Activated effector memory CD4-positive, alpha-beta T cell treated with Interleukin-2 at 50 U/mL for 16 hours (primary cell): ENCODE measurements at regions not wholly inside any gene's neighbourhood (a gene's known extent, or its start where the extent isn't known, plus 50 kb on each side); places are given as distances from the start of the nearest gene placed in this dataset.

Experiments
- DNase-seq: peaks from one replicate; pipeline ENCODE4 v3.0.0-alpha.2; 2020

- DNase-seq: no peak
These were observed 119.1 kb downstream of the NDUFA10 start for GRCh38 chr2:239905884-239906654.

GRCh38 chr2:239905306-239905705 lies 119.8 kb downstream of the NDUFA10 start:
- no peak for DNase-seq

DNA sequence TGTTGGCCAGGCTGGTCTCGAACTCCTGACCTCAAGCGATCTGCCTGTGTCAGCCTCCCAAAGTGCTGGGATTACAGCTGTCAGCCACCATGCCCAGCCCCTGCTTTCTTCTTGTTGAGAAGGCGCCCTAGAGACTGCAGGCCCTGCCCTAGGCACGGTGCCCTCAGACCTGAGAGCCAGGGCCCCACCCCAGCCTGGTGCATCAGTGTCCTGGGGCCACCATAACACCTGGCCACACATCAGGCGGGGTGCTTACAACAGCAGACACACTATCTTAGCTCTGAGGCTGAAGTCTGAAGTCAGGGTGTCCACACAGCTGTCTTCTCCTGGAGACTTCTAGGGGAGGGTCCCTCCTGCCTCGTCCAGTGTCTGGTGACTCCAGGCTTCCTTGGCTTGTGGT lies 120.6 kb downstream of the NDUFA10 start:
- no peak for DNase-seq

- no peak for DNase-seq
These were observed 121.3 kb downstream of the NDUFA10 start for GRCh38 chr2:239903803-239904202.

DNA sequence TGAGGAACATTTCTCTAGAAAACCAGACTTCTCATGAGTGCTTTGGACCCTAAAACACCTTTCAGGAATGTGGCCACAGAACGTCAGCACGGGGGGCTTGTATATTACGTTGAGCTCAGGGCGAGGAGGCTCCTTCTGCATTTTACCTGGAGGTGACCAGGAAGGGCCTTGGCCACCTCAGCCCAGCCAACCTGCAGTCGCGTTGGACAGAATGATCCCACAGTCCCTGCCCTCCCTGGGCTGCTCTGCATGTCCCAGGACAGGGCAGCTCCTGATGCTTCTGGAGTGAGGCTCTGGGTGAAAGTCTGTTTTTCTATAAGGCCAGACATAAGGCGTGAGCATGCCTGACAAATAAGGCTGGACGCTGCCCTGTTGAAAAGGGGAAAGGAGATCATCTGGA lies 121.9 kb downstream of the NDUFA10 start:
- no peak for DNase-seq

DNA sequence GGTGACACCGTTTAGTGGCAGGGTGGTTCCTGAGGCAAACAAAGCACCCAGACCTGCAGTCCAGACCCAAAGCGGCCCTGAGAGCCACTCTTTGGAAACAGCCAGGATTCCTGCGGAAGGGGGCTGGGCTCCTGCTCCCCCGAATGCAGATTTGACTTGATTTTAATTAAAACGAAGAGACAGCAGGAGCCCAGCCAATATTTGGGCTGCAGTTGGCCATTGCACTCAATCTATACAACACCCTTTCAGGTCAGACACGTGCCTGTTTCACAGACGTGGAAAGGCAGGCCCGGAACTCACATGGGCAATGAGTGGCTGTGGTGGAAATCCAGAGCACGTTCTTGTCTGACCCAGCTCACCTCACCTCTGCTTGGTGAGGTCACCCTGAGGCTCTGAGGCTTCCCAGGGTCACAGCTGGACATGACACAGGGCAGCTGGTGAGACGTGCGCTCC lies 122.4 kb downstream of the NDUFA10 start:
- no peak for DNase-seq

- DNase-seq: no peak
These were observed 126.7 kb downstream of the NDUFA10 start for GRCh38 chr2:239898292-239898925.

DNA sequence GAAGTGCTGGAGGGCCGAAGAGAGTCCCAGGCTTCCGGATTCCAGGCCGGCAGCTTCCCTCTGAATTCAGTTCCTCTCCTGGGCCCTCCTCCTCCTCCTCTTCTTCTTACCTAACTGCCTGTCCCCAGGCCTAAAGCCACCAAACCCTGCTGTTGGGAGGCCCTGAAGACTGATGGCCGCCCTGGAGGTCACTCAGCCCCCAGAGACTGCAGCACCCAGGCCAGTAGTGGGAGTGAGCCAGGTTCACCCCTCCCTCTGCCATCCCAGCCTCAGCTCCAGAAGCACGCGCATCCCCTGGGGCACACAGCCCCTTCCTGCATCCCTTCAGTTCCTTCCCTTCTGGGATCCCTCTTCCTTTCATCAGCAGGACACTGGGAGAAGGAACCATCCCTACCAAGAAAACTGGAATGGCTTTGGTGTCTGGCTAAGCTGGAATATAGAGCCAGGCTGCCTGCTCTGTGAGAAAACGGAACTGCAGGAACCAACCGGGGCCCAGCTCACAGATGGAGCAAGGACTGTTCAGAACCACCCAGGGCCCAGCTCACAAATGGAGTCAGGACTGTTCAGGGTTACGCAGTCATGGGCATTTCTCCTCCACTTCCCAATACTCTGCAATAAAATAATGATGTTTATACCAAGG lies 127.4 kb downstream of the NDUFA10 start:
- DNase-seq: no peak

DNA sequence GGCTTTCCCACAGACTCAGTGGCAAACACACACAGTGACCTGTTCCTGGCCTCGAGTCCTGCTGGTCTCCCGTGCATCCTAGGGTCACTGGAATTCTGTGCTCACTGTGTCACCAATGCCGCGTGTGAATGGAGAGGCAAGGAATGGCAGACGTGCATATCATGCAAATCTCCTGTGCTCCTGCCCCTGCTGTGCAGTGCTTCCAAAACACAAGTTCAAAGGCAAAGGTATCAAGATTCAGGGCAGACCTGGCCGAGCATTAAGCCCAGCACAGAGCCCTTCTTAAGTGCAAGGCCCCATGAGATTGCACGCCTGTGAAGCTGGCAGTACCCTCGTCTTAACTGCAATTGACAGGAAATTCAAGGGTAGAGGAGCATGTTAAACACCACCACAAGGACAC lies 129.1 kb downstream of the NDUFA10 start:
- no peak for DNase-seq

DNA sequence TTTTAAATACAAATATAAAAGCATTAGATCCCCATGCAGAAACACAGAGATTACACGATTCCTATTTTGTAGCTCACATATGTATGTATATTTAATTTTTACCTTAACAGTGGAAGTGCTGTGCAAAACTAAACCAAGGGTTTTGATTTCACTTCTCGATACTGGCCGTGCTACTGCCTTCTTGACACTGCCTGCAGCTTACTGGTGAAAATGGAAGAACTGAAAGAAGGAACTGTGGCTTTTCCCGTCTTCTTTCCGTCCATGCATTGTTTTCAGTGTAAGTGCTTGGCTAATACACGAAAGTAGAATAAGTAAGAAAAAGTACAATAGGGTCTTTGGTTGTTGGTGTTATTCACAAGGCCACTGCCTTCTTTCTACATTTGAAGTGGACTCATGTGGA lies 129.5 kb downstream of the NDUFA10 start:
- DNase-seq: no peak

- no peak for DNase-seq
These were observed 130.0 kb downstream of the NDUFA10 start for GRCh38 chr2:239895116-239895515.

GRCh38 chr2:239894276-239894675 lies 130.9 kb downstream of the NDUFA10 start:
- no peak for DNase-seq

DNA sequence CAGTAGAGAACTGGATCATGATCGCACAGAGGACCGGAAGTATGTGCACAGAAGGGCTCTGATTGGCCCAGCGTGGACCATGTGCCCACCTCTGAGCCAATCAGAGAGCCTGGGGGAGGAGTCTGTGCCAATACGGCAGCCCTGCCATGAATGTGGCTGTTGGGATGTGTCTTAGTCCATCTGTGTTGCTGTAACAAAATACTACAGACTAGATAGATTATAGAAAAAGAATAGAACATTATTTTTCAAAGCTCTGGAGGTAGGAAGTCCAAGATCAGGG lies 132.0 kb downstream of the NDUFA10 start:
- DNase-seq: no peak

DNA sequence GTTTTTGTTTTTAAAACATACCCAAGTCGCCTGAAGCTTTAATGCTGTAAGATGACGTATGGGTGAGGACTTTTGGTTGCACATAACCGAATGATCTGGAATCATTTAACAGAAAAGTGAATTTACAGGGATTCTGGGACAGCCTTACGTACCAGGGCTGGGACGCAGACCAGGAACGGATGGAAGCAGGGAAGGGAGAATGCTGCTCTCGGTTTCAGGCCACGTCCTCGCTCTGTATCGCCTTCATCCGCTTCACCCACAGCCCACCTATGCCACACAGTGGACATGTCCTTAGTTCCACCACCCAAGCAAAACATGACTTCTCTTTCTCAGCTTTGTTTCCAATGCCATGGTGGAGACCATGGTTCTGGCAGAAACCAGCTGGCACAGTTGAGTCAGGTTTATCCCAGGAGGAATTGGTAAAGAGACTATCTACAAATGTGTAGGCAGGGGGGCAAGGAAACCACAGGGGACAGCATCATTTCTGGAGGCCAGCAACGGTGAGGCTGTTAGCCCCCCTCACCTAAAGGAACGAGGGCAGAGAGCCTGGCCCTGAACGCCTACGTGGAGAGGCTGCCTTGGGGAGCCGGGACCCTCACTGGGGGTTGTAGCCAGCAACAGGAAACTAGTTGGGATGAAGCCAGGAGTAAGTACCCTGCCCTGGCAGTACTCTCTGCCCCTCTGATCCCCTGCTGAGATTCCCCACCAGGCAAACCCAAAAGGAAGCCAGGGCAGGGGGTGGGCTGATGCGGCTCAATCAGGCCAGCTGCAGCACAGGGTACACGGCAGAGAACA lies 132.5 kb downstream of the NDUFA10 start:
- DNase-seq: no peak

DNA sequence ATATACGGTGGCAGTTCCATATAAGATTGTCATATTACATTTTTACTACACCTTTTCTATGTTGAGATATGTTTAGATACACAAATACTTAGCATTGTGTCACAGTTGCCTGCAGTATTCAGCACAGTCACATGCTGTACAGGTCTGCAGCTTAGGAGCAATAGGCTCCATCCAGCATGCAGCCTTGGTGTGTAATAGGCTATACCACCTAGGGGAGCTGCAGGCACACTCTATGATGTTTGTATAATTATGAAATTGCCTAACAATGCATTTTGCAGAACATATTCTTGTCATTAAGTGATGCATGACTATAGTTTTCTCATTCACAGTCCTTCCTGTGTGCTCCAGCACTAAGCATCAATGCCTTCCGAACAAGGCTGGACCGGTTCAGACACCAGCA lies 133.4 kb downstream of the NDUFA10 start:
- DNase-seq: no peak

- DNase-seq: no peak
These were observed 134.9 kb downstream of the NDUFA10 start for GRCh38 chr2:239890206-239890746.

DNA sequence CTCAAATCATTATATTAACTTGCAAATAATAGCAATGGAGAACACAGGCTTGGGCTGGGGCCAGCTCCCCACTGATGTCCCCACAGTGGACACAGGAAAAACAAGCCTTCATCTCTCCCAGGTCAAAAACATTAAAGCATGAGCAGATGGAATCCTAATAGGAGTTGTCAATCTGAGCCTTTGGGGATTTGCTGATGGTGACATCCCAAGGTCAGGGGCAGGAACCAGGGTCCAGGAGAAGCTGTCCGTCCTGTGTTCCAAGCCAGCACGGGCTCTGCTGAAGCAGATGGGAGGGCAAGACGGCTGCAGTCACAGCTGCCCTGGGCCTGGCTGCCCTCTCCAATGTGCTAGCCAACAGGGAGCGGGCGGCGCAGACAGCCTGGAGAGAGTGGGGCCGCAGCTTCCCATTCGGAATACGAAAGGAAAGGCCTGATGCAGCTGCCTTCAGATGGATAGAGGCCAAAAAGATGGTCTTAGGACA lies 135.5 kb downstream of the NDUFA10 start:
- DNase-seq: no peak

DNA sequence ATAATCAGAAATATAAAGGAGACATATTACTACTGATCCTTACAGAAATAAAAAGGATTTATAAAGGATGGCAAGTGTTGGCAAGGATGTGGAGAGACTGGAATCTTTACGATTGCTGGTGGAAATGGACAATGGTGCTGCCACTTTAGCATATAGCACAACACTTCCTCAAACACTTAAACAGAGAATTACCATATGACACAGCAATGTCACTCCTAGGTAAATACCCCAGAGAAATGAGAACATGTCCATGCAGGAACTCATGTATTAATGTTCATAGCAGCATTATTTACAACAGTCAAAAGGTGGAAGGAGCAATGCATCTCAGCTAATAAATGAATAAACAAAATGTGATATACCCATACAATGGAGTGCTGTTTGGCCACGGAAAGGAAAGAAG lies 137.5 kb downstream of the NDUFA10 start:
- no peak for DNase-seq

DNA sequence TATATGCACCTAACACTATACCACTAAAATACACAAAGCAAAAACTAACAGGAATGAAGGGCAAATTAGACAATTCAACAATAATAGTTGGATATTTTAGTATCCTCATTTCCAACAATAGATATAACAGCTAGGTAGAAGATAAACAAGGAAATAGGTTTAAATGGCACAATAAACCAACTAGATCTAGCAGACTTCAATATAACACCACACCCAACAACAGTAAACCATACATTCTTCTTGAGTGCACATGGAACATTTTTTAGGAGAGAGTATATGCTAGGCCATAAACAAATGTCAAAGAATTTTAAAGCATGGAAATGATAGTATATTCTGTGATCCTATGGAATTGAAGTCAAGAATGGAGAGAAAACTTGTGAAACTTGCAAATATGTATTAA lies 138.4 kb downstream of the NDUFA10 start:
- DNase-seq: no peak

GRCh38 chr2:239884875-239885274 lies 140.3 kb downstream of the NDUFA10 start:
- no peak for DNase-seq

DNA sequence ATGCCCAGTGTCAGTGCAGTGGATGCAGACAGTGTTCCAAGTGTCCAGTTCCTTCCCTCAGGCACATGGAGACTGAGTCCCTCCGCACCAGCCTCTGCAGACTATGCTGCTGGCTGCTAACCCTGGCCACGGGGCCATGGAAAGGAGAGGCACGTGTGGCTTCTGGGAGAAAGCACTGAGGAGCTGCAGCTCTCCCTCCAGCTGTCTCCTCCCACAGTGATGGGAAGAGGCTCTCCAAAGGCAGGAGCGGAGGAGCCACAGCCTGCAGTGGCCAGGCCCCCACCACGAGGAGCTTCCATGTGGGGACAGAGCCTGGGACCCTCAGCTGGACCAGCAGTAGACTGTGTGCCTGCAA lies 141.1 kb downstream of the NDUFA10 start:
- DNase-seq: no peak

- DNase-seq: no peak
These were observed 141.7 kb downstream of the NDUFA10 start for GRCh38 chr2:239883326-239884050.

GRCh38 chr2:239882781-239883180 lies 142.4 kb downstream of the NDUFA10 start:
- DNase-seq: no peak
